Epithelial cell of proximal tubule (primary cell): ENCODE measurements at regions not wholly inside any gene's neighbourhood (a gene's known extent, or its start where the extent isn't known, plus 50 kb on each side); places are given as distances from the start of the nearest gene placed in this dataset.

ENCODE experiments used
- DNase-seq: peaks from one replicate; pipeline ENCODE4 v3.0.0-alpha.2; 2011; ENCODE audit warnings: low read depth
- H3K4me3 ChIP-seq: 2 replicates; pipeline ENCODE4 v1.5.1; 2011; ENCODE audit warnings: low read depth, mild to moderate bottlenecking, low read length
- TF ChIP-seq, protein P1 (sequence below): conservative IDR thresholded peaks from 2 replicates; pipeline ENCODE4 v1.5.1; 2012; ENCODE audit warnings: low read depth, mild to moderate bottlenecking, low read length

DNA sequence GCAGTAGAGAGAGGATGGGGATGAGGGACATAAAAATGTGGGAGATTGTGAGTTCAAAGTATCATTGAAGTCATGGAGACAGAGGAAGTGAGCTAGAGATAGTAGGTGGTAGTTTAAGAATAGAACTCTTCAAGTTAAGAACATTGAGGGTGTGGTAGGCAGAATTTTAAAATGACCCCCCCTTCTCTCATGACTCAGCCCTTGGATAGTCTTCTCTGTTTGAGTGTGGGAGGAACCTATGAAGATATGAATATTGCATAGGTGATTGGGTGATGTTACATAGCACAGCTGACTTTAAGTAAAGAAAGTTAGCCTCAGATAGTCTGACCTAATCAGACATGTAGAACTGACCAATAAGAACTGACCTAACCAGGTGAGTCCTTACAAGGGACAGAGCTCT, 418.6 kb downstream of the FOXO1 start:
- H3K4me3 ChIP-seq = no peak overlapping the region
- DNase-seq = no peak
- TF ChIP-seq, protein P1, sequence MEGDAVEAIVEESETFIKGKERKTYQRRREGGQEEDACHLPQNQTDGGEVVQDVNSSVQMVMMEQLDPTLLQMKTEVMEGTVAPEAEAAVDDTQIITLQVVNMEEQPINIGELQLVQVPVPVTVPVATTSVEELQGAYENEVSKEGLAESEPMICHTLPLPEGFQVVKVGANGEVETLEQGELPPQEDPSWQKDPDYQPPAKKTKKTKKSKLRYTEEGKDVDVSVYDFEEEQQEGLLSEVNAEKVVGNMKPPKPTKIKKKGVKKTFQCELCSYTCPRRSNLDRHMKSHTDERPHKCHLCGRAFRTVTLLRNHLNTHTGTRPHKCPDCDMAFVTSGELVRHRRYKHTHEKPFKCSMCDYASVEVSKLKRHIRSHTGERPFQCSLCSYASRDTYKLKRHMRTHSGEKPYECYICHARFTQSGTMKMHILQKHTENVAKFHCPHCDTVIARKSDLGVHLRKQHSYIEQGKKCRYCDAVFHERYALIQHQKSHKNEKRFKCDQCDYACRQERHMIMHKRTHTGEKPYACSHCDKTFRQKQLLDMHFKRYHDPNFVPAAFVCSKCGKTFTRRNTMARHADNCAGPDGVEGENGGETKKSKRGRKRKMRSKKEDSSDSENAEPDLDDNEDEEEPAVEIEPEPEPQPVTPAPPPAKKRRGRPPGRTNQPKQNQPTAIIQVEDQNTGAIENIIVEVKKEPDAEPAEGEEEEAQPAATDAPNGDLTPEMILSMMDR = no peak

DNA sequence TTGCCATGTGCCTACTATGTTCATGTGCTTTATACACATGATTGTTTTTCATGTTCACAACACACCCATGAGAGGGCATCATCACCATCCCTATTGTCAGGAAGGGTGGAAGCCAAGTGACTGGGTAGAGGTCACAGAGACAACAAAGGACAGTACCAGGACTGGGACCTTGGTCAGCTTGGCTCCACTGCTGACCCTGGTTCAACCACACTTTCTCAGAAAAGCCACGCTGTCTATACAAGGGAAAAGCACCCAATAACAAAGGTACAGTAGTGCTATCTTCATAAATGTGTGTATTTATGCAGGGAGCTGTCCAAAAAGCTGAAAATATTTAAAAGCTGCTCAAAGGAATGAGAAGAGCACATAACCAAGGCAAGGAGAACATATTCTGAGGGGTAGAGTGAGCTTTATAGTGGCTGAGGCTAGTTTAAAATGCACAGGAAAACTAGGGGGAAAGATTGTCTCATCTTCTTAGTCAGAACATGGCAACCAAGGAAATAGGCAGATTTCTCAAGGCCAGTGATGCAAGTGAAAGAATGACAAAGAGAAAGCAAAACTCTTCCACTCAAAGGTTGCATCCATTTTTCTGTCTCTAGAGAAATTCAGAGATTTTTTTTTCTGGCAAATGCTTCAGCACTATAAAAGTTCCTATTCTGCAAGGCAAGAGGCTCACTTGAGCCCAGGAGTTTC, 415.0 kb downstream of the FOXO1 start:
- DNase-seq = no peak
- TF ChIP-seq, protein P1 = peak; percentile 10
- H3K4me3 ChIP-seq = no peak overlapping the region

DNA sequence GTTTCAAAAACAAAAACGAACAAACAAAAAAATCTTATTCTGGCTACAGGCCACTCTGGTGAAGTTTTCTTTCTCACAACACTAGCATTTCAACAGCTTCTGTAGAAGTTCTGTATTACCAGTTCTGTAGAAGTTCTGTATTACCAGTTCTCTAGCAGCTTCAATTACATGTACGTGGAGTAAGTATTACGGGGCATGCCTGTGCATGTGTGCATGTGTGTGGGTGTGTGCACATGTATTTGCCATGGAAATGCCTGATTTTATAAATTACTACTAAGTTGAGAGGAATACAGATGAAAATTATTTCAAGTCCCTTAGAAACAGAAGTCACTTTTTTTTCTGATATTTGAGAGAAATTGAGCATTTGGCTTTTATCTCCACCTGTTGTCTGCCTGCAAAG, 414.2 kb downstream of the FOXO1 start:
- DNase-seq = no peak
- TF ChIP-seq, protein P1 = no peak
- H3K4me3 ChIP-seq = no peak overlapping the region

DNA sequence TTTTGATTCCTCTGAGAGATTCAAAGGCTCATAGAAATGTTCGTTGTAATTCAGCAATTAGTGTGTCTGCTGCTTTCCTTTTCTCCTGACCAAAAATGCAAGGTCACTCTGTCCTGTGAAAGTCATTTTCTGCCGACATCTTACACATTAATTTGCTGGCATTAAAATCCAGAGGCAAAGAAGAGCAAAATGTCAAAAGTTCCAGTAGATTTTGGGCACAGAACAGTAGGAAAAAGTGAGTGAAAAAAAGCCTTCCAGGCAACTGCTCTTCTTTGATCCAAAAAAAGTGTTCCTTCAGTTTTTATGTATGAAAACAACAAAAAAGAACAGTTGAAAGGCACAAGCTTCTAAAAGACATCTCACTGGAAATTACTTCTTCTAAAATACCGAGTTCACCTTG, 413.8 kb downstream of the FOXO1 start:
- TF ChIP-seq, protein P1 = no peak
- H3K4me3 ChIP-seq = no peak overlapping the region
- no peak for DNase-seq

DNA sequence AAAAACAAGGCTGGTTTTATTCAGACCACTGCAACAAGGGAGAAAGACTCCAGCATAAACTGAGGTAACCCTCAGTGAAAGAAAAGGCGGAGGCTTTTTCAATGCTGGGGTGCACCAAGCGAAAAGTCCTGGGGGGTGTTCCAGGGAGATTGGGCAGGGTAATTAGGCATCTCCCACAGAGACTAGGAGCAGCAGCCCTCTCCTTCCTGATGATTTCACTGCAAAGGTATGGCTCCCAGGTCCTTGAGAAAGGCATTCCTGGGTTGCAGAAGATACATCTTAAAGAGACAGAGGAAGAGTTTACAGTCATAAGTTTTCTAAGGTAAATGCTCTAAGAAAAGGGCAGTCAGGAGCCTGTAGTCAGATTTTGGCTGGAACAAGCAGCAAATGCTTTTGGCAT, 412.0 kb downstream of the FOXO1 start:
- TF ChIP-seq, protein P1 = no peak
- no peak overlapping the region for H3K4me3 ChIP-seq

DNA sequence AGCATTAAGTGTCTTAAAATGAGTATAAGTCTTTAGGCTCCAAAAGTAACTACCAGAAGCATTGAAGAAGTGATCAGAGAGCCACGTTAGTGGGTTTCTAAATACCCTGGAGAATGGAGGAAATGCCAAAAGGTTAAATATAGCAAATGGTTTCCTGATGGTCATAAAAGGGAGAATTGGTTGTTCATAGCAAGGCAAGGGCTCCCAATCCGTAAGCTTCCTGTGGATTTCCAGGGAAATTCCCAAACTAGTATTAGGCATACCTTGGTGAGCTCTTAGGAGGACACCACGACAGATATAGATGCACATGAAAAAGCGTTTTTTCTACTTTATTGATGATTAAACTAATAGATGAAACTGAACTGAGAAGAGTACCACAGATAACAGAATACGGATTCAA, 410.9 kb downstream of the FOXO1 start:
- no peak for DNase-seq
- TF ChIP-seq, protein P1 = no peak
- no peak overlapping the region for H3K4me3 ChIP-seq

More for the DNA sequence above, 412.0 kb downstream of the FOXO1 start:
- no peak for DNase-seq

DNA sequence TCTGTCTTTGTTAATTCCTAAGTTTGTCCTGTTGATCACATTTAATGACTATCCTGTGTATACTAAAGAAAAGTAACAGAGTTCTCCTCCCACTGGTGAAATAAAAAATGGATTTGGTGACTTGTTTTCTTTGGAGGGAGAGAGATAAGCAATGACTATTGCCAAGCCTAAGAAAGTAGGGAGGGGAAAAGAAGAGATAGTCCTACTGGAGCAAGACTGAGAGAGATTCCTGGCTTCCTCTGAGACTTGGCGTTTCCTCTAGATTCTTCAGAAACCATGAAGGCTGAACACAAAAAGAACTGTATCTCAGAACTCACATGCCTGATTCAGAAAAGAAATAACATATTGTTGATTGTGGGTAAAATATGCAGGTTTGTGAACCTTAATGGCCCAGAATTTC, 406.5 kb downstream of the FOXO1 start:
- no peak overlapping the region for H3K4me3 ChIP-seq
- DNase-seq = no peak
- TF ChIP-seq, protein P1 = no peak
